ENCODE measurements at regions not wholly inside any gene's neighbourhood (a gene's known extent, or its start where the extent isn't known, plus 50 kb on each side); places are given as distances from the start of the nearest gene placed in this dataset.

DNA sequence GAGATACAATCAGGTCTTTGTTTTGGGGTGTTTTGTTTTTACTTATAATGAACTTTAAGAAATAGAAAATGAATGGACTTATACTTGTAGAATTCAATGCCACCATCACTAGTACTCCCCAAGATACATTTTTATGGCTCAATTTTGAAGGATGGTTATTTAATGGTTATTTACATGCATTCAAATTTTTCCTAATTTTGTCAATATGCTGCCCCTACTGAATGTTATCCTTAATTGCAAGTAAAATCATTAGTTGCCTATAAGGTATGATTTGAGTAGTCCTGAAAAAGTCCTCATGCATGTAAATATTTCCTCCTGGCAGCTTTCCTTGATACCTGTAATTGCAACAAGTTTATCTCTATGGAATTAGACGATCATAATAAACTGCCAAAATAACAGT is 391.2 kb downstream of the BCAT1 start:
- no peak for DNase-seq (ENCODE audit: low spot score)

GRCh38 chr12:24555730-24556129 is 393.2 kb downstream of the BCAT1 start:
- no peak for DNase-seq (ENCODE audit: low spot score)

DNA sequence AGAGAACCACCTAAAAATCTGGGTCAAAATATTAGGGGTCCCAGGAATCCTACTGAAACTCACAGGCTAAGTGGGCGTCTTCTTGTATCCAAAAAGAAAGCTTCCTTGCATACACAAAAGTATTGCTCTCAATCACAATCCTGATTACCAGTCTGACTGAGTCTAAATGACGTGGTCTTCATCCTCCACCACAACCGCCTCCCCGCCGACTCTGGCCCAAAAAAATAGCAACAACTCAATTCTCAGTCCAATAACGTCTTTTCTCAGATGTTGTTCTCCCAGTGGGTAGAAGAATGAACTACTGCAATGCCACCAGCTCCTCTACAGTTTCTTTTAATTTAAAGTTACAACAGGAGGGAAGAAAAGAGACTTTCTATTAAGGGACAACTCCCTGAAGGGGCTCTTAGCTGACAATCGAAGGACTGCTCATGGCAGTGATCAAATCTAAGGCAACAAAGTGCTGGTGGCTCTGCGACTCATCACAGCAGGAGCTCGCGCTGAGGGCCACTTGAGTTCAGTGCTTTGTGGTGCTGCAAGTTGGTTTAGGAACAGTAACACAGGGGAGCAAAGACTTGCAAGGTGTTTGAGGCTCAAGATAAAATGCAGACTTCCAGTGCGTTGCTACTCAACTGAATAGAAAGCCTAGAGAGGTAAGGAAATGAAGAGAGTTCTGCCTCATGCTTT is 394.1 kb downstream of the BCAT1 start:
- no peak for DNase-seq (ENCODE audit: low spot score)

- DNase-seq (ENCODE audit: low spot score): no peak
Observed at GRCh38 chr12:24553259-24553658, 395.6 kb downstream of the BCAT1 start.

DNA sequence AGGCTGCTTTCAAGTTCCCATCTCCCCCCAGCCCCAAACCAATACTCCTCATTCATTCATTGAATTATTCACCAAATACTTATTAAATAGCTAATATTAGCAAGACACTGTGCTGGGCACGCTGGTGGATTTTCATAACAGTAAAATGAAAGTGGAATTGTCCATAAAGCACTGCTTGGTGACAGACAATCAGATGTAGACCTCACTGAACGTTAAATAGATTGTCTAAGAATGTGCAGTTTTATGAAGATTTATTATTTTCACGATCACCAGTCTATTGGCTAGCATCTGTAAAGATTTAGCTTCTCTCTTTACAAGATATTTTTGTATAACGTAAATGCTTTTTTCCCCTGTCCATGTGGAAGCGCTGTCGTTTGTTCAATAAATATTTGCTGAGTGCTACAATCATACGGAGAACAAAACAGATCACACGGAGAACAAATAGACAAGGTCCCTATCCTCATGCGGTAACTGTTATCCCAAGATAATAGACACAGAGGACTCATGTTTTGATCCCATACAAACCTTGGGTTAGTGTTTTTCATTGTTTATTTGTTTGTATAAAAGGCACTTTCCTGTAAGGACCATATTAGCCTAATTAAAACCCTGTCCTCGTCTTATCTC is 397.6 kb downstream of the BCAT1 start:
- no peak for DNase-seq (ENCODE audit: low spot score)

DNA sequence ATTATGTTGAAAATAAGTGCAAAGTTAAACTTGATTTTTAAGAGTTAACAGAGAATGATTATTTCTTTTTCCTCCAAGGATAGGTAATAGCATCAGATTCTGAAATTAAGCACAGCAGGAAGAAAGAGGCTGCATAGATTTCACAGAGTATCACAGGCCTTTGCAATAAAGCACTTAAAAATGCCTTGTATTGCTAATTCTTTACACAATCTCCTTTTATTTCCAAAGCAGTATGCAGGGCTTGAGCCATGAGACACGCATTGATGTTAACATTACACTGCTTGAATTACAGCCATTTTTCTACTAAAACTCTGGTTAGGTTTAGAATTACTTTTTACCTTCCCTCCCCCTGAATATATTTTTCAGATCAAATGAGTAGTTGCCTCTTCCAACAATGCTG is 398.3 kb downstream of the BCAT1 start:
- no peak for DNase-seq (ENCODE audit: low spot score)

DNA sequence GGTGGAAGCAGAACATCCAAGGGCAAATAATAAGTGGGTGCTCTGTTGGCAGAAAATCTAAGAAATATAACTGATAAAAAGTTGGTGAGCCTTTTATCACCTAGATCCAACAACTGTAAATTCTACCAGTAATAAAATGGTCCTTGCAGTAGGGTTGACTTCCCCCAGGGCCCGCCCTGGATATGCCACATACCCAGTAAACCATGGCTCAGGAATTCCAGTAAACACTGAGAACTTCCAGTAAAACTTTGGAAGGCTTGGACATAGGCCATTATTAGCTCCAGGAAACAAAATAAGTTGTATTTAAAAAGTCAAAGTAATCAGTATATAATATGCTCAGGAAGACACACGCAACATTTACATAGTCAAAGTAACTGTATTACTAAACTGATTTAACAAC is 402.2 kb downstream of the BCAT1 start:
- no peak for DNase-seq (ENCODE audit: low spot score)

GRCh38 chr12:24546084-24546483 is 402.8 kb downstream of the BCAT1 start:
- no peak for DNase-seq (ENCODE audit: low spot score)

- DNase-seq (ENCODE audit: low spot score): no peak
Observed at GRCh38 chr12:24544368-24544767, 404.5 kb downstream of the BCAT1 start.

DNA sequence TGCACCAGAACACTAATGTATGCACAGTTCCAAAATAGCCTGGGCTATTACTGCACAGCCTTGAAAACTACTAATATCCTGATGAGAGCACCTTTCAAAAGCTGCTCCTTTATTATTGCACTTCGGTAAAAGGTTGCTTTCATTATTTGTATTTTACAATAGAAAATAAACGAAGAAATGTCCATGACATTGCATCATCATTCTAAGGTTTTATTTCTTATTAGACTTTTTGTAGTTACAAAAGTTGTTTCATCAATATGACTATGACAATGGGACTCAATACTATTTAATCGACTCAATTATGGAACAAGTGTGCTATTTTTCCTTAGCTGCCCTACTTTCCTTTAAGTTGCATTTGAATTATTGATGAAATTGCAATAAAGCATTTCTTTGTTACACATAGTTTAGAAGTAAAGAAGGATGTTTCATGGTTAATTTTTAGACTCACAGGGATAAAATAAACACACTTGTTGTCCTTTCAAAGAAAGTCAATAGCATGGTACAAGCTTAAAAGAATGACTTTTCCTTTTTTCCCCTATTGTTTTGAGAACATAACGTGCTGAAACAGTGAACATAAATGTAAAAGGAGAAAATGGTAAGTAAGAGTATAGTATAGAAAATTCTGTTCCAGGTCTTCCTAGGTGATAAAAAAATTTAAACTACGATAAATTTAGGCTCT is 407.6 kb downstream of the BCAT1 start:
- no peak for DNase-seq (ENCODE audit: low spot score)

- DNase-seq (ENCODE audit: low spot score): no peak
Observed at GRCh38 chr12:24539646-24540045, 409.3 kb downstream of the BCAT1 start.

GRCh38 chr12:24537083-24537860 is 411.6 kb downstream of the BCAT1 start:
- no peak for DNase-seq (ENCODE audit: low spot score)

DNA sequence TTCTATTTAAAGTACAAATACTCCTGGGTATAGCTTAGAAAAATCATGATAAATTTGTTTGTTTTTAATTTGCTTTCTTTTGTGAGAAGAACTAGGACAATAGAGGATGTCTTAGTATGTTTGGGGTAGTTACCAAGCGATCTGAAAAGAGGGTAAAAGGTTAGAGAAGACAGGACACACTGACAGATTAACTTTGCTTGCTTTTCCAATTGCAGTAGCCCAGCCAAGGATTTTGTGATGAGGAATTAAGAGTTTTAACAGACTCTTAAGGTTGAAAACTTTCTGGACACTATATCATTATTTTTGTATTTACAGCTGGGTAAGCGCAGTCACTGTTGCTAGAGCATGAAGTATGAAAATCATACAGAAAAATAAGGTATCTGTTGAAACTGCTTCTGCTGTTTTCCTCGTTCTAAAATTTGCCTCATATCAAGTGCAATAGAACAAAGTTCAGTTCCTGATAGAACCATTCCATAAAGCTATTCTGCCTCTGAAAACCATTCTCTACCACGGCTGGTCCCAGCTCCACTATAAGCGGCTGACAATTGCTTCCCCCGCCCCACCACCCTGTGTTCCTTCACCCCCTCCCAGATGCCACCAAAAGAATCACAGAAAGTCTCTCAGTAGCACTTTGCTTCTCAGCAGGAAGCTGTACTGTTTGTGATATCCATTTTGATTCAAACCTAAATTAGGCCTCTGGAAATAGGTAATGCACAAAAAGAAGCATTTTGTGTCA is 413.4 kb downstream of the BCAT1 start:
- DNase-seq (ENCODE audit: low spot score): no peak

- DNase-seq (ENCODE audit: low spot score): no peak
Observed at GRCh38 chr12:24534622-24535021, 414.3 kb downstream of the BCAT1 start.

DNA sequence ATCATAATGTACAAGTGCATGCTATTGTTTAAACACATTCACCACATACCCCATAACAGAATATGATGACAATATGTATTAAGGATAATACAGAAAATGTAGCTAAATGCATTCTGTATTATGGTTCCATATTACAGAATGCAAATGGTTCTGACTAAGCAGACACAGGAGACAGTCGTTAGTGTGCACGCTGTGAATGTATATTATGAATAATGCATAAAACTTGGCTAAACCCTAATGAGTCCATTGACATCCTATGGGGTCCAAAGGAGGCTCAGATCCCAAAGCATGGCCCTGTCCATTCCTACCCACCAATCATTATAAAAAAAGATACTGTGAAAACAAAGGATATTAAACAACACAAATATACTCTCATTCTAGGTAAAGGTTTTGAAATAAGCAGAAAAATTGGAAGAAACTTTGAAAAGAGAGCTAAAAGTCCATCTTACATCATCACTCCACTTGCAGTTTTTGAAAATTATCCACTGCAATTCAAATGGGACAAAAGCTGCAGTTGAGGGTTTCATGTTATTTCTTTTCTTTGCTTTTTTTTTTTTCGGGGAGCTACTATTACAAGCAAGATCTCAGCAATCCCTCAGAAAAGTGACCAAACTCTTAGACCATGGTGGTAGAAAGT is 415.1 kb downstream of the BCAT1 start:
- DNase-seq (ENCODE audit: low spot score): no peak

DNA sequence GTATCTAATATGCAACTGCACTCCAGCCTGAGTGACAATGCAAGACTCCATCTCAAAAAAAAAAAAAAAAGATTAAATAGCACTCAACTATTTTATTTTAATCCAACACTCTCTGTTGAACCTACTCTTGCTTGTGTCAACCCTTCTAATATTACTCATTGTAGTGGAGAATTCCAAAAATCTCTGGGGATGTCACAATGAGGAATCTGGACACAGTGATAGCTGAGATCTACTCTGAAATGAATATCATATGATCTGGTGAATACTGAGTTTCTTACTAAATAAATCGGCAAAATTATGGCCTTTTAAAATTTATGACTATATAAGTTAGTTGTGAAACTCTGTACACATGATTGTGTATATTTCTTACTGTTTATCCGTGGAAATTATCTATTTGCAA is 418.2 kb downstream of the BCAT1 start:
- DNase-seq (ENCODE audit: low spot score): no peak

- DNase-seq (ENCODE audit: low spot score): no peak
Observed at GRCh38 chr12:24527102-24527501, 421.8 kb downstream of the BCAT1 start.

DNA sequence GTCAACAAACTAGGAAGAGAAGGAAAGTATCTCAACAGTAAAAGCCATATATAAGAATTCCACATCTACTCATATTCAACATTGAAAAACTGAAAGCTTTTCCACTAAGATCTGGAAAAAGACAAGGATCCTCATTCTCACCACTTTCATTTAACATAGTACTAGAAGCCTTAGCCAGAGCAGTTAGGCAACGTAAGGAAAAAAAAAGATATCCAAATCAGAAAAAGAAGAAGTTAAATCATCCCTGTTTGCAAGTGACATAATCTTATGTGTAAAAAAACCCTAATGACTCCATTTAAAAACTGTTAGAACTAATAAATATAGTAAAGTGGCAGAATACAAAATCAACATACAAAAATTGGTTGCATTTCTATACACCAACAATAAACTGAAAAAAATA is 426.2 kb downstream of the BCAT1 start:
- DNase-seq (ENCODE audit: low spot score): no peak

- no peak for DNase-seq (ENCODE audit: low spot score)
Observed at GRCh38 chr12:24519759-24520158, 429.1 kb downstream of the BCAT1 start.

DNA sequence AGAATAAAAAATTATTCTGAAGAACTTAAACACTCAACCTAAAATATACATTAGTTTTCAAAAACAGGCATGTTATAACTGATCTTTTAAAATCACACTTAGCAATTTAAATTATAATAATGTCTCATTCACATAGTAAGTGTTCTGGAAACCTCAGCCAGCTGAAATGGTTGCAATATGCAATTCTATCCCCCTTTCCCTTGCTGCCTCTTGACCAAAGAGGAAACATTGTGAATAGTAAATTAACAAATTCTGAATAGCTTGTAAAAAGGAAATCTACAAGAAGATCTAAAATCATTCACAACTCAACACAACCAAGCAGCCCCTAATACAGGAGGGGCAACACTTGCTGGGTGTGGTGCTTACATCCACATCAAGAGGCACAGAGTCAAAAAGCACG is 431.9 kb downstream of the BCAT1 start:
- DNase-seq (ENCODE audit: low spot score): no peak

- DNase-seq (ENCODE audit: low spot score): no peak
Observed at GRCh38 chr12:24510581-24511125, 438.2 kb downstream of the BCAT1 start.

All from cerebellar cortex (tissue), 1 donor.